Cardiac septum (tissue), 1 donor: ENCODE measurements at regions not wholly inside any gene's neighbourhood (a gene's known extent, or its start where the extent isn't known, plus 50 kb on each side); places are given as distances from the start of the nearest gene placed in this dataset.
A peak's percentile ranks its signal among the peaks of the same experiment; 100 is the strongest.

Source experiments
- DNase-seq: peaks from one replicate; pipeline ENCODE4 v3.0.0-alpha.2; 2020; ENCODE audit warnings: low spot score
- intact Hi-C: fragments of 100-400 bp; cut with DNase I; formaldehyde crosslinking; loops from one replicate; pipeline ENCODE4 v1.14.0; 2022
- donor health status: DM: no; HTN: no; CAD: no.

DNA sequence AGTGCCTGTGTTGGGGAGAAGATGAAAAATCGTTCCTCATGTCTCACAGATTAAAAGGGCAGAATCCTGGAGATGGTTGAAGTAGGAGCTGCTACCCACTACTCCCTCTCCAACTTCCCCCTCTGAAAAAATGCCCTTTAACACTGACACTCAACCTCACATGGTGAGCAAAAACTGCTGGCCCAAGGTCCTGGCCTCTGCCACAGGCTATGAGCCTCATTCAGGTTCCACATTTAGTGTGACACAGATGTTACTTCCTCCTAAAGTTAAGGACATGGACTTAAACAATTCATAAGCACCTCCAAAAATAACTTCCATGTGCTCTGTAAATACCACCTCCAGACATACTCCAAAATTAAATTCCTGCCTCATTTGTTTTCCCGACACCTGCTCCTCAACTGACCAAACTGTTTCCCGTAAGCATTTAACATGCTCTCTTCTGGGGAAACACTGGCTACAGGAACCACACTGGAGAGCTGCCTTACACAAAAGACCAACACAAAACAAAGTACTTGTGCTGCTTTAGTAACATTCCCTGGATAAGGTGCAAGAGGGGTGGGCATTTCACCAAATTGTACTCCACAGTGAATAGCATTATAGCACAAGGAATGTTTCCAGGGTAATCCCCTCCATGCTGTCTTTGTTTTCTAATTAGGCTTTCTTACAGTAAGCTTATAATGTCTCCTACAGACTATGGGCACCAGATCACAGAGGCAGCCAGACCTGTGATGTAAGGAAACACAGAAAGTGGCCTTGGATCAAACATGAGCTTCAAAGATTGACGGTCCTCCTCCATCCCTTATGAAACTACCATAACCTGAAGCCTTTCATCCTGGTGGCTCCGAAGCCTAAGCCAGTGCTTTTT is 57.0 kb downstream of the PHLDA1 start:
- intact Hi-C loops = loop anchor here (5.0 kb wide), 2 partner anchors 37 to 43 kb away; no protein-coding TSS in a partner anchor

DNA sequence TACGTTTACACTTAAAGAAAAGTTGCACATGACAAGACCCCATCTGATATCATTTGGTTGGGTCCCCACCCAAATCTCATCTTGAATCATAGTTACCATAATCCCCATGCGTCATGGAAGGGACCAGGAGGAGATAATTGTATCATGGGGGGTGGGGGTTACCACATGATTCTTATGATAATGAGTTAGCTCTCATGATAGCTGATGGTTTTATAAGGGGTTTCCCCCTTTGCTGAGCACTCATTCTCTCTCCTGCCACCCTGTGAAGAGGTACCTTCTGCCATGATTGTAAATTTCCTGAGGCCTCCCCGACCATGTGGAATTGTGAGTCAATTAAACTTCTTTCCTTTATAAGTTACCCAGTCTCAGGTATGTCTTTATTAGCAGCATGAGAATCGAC is 60.3 kb downstream of the PHLDA1 start:
- no peak for DNase-seq
- intact Hi-C loops = no loop called here

More for the DNA sequence above, 57.0 kb downstream of the PHLDA1 start:
- DNase-seq = no peak

DNA sequence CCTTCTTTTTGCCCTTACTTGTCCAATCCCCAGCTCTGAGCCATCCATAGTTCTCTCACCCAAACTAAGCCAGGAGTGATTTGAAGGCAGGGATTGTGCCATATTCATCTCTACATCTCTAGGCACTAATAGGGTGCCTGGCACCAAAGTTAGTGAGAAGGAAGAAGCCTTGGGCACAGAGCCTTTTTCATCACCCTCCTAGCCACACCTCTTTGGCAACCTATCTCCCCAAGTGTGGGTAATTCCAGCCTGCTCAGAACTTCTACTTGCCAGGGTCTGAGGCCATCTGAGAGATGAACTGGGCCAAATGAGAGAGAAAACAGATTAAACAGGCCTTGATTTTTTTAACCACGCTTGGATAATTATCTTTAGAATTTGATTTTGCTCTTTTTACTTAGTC is 61.3 kb downstream of the PHLDA1 start:
- intact Hi-C loops = no loop called here
- no peak for DNase-seq

DNA sequence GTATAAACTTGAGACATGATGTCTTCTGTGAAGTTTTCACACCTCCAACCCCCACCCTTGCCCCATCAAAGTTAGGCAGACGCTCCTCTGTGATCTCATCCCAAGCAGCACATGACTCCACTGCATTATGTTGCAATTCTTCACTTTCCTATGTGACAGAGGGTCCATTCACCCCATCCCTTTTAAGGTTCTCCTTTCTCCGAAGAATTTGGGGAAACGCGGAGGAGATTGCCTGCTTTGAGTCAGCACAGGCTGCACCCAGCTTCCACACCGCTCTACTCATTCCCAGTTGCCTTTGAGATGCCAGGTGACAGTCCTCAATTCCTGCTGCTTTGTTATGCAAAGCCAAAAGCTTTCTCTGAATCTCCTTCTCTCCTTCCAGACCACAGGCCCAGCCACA is 61.8 kb downstream of the PHLDA1 start:
- intact Hi-C loops = no loop called here
- no peak for DNase-seq

DNA sequence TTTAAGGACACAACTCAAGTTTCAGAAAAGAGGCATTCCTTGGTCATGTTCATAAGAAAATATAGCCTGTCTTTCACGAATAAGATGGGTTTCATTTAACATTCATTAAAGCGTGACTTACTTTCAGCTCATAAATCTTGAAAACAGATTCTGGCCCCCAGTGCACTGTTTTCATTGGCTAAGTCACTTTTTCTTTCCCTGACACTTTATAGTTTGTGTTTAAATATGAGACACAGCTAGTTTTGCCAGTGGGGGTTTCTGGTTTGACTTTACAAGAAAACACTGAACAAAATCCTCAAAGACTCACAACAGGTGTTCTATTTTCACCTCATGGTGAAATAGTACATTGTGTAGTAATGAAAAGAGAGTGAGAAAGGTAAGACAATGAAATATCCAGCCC is 65.9 kb downstream of the PHLDA1 start:
- intact Hi-C loops = no loop called here
- no peak for DNase-seq

DNA sequence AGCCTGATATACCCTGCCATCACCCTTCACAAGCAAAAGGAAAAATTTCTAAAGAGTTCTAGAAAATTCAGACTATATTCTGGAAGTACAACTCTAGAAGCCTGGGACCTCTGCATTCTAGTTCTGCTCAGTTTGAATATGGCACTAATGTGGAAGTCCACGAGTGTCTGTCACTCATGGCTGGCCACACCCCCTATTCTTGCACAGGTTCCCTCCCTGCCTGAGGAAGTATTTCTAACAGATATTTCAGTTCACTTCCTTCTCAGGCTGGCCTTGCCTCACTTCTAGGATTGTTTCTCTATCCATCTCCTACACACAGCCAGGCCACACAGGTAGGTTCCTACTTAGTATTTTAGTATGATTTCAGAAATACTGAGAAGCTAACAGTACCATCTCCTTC is 67.4 kb downstream of the PHLDA1 start:
- intact Hi-C loops = no loop called here
- peak; percentile 82 for DNase-seq

DNA sequence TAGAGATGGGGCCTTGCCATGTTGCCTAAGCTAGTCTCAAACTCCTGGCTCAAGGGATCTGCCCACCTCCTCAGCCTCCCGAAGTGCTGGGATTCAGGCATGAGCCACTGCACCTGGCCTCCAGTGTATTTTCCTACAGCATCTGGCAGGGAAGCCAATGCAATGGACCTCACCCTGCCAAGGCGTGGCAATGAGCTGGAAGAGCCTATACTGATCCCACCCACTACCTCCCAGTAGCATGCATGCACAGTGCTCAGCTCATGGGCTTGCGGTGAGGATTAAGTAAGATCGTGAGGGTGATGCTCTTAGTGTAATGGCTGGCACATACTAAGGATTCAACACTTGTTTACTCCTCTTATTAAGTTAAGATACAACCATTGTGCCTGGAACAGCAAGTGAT is 69.7 kb downstream of the PHLDA1 start:
- DNase-seq = no peak
- intact Hi-C loops = no loop called here

DNA sequence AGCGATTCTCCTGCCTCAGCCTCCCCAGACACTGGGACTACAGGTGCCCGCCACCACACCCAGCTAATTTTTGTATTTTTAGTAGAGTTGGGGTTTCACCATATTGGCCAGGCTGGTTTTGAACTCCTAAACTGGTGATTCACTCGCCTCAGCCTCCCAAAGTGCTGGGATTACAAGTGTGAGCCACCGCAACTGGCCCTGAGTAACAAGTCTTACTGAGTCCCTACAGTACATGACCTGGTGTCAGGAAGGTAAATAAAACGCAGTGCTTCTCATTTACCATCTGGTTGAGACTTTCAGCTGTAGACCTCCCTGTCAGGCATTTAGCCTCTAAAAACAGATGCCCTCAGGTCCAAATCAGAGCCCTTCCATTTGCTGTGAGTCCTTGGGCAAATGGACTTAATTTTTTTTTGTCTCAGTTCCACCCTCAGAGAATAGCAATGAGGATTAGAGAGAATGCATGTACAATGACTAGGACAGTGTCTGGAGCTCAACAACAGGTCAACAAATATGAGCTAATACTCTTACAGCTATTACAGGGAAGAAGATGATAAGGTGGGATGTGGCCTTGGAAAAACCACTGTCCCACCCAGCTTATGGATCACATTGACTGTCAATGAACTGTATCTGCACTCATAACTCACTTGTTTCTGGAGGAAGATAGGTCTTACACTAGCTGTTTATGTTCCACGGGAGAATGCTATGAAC is 70.5 kb downstream of the PHLDA1 start:
- DNase-seq = no peak
- intact Hi-C loops = no loop called here

DNA sequence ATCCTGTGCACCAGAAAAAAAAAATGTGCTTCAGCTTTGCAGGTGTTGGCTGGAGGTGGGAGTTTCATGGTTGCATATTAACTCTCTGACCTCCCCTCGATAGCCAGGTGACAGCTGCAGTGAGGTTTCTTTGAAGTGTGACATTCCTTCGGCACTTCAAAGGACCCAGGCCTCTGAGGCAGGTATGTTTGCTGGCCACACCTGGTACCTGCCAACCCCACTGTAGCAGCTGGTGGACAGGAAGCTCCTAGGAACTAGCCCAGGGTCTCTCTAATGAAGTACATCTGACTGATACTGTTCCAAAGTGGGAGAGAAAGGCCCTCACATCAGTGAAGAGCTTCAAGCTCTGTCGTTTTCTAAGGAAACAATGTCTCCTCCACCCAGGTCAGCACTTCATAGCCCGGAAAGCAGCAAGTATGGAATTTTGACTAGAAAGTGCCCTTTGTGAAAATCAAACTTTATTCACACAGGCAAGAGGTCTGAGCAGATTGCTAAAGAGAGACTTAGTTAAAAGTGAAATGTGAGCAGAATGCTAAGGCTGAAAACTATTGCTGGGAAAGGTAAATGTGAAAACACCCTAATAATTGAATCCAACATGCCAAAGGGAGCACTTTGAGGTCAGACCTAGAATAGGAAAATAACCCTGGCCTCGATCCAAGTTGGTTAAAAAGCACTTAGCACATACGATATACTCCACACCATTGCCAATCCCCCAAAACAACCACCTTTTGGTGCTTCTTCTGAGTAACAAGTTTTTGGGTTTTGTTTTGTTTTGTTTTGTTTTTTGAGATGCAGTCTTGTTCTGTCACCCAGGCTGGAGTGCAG is 71.3 kb downstream of the PHLDA1 start:
- no peak for DNase-seq
- intact Hi-C loops = no loop called here

DNA sequence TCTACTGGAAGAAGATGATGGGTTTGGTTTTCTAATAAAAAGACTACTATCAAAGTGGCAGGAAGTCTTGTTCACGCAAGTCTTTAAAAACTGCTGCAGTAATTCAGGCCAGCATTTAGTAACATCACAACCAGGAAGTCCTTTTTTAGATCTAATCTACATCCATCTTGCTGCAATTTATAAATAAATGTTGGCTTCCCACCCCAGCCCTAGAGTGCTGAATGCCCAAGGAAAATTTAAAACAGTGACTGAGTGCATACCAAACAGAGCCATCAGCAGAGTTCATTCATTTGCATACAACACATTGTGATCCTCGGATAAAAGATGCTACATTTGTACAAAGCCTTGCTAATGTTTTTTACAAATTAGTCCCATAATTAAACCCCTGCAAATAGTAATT is 72.1 kb downstream of the PHLDA1 start:
- intact Hi-C loops = no loop called here

DNA sequence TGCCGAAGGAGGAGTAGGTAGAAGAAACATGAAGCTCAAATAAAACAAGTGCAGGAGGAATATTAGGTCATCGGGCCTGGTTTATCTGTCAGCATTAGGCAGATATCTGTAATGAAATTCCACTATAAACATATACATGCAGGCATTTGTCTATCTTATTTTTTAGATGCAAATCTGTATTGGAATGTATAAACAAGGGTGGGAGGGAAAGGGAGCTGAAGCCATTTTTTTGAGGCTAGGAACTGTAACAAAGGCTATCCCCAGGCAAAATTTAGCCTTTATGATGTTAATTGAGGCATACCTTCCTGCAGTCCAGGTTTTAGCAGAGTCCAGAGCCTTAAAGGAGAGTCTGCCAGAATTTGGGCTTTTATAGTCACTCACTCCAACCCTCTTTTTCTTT is 72.5 kb downstream of the PHLDA1 start:
- no peak for DNase-seq
- intact Hi-C loops = no loop called here

More for the DNA sequence above, 72.1 kb downstream of the PHLDA1 start:
- no peak for DNase-seq

DNA sequence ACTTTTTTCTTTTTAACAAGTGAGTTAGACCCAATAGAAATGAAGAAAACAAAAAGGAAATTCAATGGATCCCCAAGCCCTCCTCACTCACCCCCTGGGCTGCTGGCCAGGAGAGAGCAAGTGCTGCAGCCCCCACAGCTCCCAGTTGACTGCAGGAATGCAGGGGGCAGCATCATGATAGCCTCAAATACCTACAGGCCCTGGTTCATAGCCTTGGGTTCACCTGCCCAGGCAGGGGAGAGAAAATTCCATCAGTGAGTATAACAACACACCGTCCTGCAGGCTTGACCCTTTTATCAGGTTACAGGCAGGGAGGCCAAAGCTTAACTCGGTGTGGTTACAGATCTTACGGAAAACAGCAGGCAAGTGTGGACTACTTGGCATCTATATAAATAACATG is 76.3 kb downstream of the PHLDA1 start:
- intact Hi-C loops = no loop called here
- no peak for DNase-seq

DNA sequence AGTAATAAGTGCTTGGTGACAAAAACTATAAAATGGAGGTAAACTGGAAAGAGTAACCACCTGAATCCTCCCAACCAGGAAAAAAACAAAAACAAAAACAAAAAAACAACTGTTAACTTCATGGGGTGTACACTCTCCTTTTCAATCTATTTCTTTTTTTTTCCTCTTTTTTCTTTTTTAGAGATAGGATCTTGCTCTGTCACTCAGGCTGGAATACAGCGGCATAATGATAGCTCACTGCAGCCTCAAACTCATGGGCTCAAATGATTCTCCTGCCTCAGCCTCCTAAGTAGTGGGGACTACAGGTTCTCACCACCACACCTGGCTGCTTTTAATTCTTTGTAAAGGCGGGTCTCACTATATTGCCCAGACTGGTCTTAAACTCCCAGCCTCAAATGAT is 76.8 kb downstream of the PHLDA1 start:
- intact Hi-C loops = no loop called here

DNA sequence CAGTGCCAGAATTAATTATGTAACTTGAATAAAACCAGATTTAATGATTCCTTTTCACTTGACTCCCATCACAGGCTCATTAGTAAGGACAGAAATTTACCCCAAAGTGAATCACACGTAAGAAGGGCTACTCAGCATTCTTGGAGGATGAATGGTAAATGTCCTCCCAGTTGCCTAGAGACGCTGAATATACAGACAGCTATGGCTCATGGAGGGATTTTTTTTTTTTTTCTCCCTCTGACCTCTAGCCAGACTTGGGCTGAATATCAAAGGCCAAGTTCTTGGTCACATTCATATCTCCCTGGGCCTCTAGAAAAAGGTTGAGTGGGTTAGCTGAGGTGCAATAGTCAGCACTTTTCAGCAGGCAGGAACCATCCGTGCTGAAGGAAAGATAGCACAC is 77.5 kb downstream of the PHLDA1 start:
- no peak for DNase-seq
- intact Hi-C loops = no loop called here

More for the DNA sequence above, 76.8 kb downstream of the PHLDA1 start:
- no peak for DNase-seq

DNA sequence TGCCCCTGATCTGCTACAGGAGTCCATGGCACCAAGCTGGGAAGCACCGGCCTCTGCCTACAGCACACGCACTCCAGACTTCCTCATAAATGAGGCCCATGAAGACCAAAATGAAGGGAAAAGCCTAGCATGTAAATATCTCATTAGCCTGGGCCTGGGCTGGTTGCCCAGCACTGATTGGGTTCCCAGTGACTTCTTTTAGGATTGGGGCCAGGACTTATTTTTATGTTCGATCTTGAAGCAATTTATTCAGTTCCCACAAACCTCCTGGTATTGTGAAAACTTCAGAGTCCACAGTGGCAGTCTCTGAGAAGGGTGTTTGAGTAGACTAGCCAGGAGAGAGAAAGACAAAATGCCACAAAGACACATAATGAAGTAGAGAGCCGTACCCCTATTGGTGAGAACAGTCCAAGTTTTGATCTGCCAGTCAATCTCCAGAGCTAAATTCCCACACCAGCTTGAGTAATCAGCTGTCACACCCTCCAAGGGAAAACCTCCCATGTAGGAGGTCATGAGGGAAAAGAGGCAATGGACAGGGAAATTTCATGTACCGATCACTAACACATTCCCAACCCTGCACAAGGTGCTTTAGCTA is 78.2 kb downstream of the PHLDA1 start:
- no peak for DNase-seq
- intact Hi-C loops = no loop called here

DNA sequence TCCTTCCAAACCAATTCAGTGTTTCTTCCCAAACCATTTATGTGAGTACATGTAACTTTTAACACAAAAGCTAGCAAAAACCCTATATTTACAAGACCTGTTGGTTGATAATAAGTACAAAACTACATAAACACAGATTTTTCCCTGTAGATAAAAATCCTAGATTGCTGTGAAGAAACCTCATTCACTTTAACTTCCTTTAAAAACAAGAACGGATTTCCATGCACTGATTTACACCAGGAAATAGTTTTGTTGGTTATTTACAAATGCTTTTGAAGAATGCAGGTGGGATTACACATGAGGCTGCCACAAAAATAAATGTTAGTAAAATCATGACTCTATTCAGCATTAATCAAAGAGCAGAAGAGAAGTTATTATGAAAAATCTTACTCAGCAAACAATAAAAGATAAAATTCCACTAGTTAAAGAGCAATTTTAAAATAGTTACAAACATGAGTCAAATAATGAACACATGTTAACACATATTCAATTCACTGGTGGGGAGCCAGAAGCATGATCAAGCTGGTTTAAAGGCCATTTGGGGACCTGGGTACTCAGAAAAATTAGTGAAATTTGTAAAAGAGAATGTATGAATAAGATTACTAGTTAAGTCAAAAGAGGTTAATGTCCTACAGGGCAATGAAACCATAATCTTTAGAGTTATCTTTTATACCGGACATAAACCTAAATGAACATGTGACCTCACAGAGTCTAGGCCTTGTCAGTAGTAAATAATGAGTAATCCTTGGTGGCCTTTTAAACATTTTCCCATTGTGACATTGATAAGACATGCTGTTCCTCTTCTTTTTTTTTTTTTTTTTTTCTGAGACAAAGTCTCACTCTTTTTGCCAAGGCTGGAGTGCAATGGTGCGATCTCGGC is 79.9 kb downstream of the PHLDA1 start:
- DNase-seq = no peak
- intact Hi-C loops = no loop called here

DNA sequence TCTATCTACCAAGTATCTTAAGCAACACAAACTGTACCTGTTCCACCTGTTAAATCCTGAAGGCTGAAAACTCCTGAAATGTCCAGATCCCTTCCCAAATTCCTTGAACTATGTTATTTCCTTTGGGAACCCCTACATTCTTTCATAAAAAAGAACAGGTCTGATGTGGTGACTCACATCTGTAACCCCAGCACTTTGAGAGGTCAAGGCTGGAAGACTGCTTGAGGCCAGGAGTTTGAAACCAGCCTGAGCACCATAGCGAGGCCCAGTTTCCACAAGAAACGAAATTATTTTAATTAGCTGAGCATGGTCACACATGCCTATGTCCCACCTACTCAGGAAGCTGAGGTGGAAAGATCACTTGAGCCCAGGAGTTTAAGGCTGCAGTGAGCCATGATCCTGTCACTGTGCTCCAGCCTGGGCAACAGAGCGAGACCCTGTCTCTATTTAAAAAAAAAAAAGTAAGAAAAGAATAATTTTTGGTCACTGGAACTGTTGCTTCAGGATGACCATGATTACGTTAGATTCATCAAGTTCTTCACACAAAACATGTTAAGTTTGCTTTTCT is 84.3 kb downstream of the PHLDA1 start:
- intact Hi-C loops = no loop called here
- DNase-seq = no peak

DNA sequence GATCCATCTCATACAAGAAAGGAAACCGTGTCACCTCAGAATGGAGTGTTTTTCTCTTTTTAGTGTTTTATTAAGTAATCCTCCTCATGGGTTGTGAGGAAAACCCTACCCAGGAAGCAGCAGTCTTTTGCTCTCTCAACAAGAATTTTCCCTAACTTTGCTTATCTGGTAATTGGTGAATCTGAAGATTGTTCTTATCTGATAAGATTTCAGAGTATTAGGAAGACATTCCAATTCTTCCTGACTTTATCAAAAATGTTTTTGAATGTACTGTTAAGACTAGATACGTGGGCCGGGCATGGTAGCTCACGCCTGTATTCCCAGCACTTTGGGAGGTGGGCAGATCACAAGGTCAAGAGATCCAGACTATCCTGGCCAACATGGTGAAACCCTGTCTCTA is 86.0 kb downstream of the PHLDA1 start:
- intact Hi-C loops = no loop called here
- no peak for DNase-seq
